ENCODE measurements at regions not wholly inside any gene's neighbourhood (a gene's known extent, or its start where the extent isn't known, plus 50 kb on each side); places are given as distances from the start of the nearest gene placed in this dataset.

DNA sequence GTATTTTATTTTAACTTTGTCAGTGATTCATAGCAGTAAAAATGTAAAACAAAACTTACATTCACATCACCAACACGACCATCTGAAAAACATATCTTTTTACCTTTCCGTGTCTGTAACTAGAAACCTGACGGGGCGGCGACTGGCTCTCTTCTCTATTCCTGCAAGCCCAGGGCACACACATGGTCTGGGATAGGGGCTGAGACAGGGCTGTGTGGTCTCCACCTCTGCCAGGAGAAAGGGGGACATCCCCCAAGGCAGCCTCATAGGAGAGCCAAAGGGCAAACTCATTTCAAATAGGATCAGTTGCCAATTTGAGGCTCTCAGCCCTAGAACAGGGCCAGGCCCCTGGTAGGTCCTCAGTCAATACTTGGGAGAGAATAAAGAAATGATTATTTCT lies 359.4 kb downstream of the TCERG1L start:
- no peaks in the 10 kb centered on the region for H3K9me1 ChIP-seq (ENCODE audit: control insufficient read depth, extremely low read depth, insufficient read depth, low read length)
- no peaks in the 10 kb centered on the region for H3K27me3 ChIP-seq (ENCODE audit: control insufficient read depth, extremely low read depth, insufficient read depth, low read length)
- no peaks in the 10 kb centered on the region for H3K4me1 ChIP-seq (ENCODE audit: control insufficient read depth, extremely low read depth, insufficient read depth, low read length)
- H3K9me3 ChIP-seq (ENCODE audit: control insufficient read depth, low read depth, low read length): peaks cover 3% of the 10 kb centered on the region
- no peak overlapping the region for H2AFZ ChIP-seq (ENCODE audit: control insufficient read depth, low read length)
- H4K20me1 ChIP-seq (ENCODE audit: control insufficient read depth, extremely low read depth, insufficient read depth, low read length): no peaks in the 10 kb centered on the region
- H3K36me3 ChIP-seq (ENCODE audit: control insufficient read depth in 2 of 2, extremely low read depth in 1 of 2, insufficient read depth in 2 of 2, low read length in 2 of 2): no peaks in the 10 kb centered on the region
- H3K9ac ChIP-seq (ENCODE audit: control insufficient read depth, extremely low read depth, insufficient read depth, low read length): no peak overlapping the region
- no peak overlapping the region for H3K4me2 ChIP-seq (ENCODE audit: control insufficient read depth, extremely low read depth, insufficient read depth, low read depth, low read length)
- no peak overlapping the region for H3K4me3 ChIP-seq (ENCODE audit: control insufficient read depth in 2 of 3, extremely low read depth in 1 of 3, insufficient read depth in 2 of 3, low read depth in 1 of 3, low read length in 3 of 3)
- no peaks in the 10 kb centered on the region for H3K79me2 ChIP-seq (ENCODE audit: control insufficient read depth, insufficient read depth, low read length)
- FAIRE-seq: no peak
- no peak overlapping the region for H3K27ac ChIP-seq (ENCODE audit: control insufficient read depth, insufficient read depth, low read length)
- TF ChIP-seq CTCF (optimal IDR thresholded peaks at IDR 0.05 in 1 of 3, IDR thresholded peaks at IDR 0.05 in 1 of 3, conservative IDR thresholded peaks at IDR 0.05 in 1 of 3; ENCODE audit: extremely low read depth in 1 of 3, insufficient read depth in 2 of 3, low read length in 3 of 3): no peak
- no peak for TF ChIP-seq EZH2 (IDR thresholded peaks at IDR 0.05; ENCODE audit: low read length)
- dilution Hi-C loops (cut with MboI; ENCODE audit: extremely low pct_ligation_motif_present, low sequenced_read_pairs): no loop called here
- DNase-seq (ENCODE audit: low read depth, low spot score): no peak

GRCh38 chr10:130954326-130954905 lies 357.1 kb downstream of the TCERG1L start:
- no peaks in the 10 kb centered on the region for H3K79me2 ChIP-seq (ENCODE audit: control insufficient read depth, insufficient read depth, low read length)
- H3K4me1 ChIP-seq (ENCODE audit: control insufficient read depth, extremely low read depth, insufficient read depth, low read length): no peaks in the 10 kb centered on the region
- H3K9ac ChIP-seq (ENCODE audit: control insufficient read depth, extremely low read depth, insufficient read depth, low read length): no peak overlapping the region
- H3K27me3 ChIP-seq (ENCODE audit: control insufficient read depth, extremely low read depth, insufficient read depth, low read length): no peaks in the 10 kb centered on the region
- H3K27ac ChIP-seq (ENCODE audit: control insufficient read depth, insufficient read depth, low read length): no peak overlapping the region
- no peak overlapping the region for H2AFZ ChIP-seq (ENCODE audit: control insufficient read depth, low read length)
- no peaks in the 10 kb centered on the region for H3K36me3 ChIP-seq (ENCODE audit: control insufficient read depth in 2 of 2, extremely low read depth in 1 of 2, insufficient read depth in 2 of 2, low read length in 2 of 2)
- no peaks in the 10 kb centered on the region for H3K9me1 ChIP-seq (ENCODE audit: control insufficient read depth, extremely low read depth, insufficient read depth, low read length)
- FAIRE-seq (no peak), DNase-seq (ENCODE audit: low read depth, low spot score) (no peak)
- H3K4me2 ChIP-seq (ENCODE audit: control insufficient read depth, extremely low read depth, insufficient read depth, low read depth, low read length): no peak overlapping the region
- TF ChIP-seq CTCF (optimal IDR thresholded peaks at IDR 0.05 in 1 of 3, IDR thresholded peaks at IDR 0.05 in 1 of 3, conservative IDR thresholded peaks at IDR 0.05 in 1 of 3; ENCODE audit: extremely low read depth in 1 of 3, insufficient read depth in 2 of 3, low read length in 3 of 3): no peak
- no peaks in the 10 kb centered on the region for H4K20me1 ChIP-seq (ENCODE audit: control insufficient read depth, extremely low read depth, insufficient read depth, low read length)
- H3K4me3 ChIP-seq (ENCODE audit: control insufficient read depth in 2 of 3, extremely low read depth in 1 of 3, insufficient read depth in 2 of 3, low read depth in 1 of 3, low read length in 3 of 3): no peak overlapping the region
- H3K9me3 ChIP-seq (ENCODE audit: control insufficient read depth, low read depth, low read length): peaks cover 5% of the 10 kb centered on the region
- dilution Hi-C loops (cut with MboI; ENCODE audit: extremely low pct_ligation_motif_present, low sequenced_read_pairs): no loop called here
